ENCODE measurements at regions not wholly inside any gene's neighbourhood (a gene's known extent, or its start where the extent isn't known, plus 50 kb on each side); places are given as distances from the start of the nearest gene placed in this dataset.

GRCh38 chr9:100689635-100690034 lies 111.8 kb downstream of the CAVIN4 start:
- TF ChIP-seq, protein P1, sequence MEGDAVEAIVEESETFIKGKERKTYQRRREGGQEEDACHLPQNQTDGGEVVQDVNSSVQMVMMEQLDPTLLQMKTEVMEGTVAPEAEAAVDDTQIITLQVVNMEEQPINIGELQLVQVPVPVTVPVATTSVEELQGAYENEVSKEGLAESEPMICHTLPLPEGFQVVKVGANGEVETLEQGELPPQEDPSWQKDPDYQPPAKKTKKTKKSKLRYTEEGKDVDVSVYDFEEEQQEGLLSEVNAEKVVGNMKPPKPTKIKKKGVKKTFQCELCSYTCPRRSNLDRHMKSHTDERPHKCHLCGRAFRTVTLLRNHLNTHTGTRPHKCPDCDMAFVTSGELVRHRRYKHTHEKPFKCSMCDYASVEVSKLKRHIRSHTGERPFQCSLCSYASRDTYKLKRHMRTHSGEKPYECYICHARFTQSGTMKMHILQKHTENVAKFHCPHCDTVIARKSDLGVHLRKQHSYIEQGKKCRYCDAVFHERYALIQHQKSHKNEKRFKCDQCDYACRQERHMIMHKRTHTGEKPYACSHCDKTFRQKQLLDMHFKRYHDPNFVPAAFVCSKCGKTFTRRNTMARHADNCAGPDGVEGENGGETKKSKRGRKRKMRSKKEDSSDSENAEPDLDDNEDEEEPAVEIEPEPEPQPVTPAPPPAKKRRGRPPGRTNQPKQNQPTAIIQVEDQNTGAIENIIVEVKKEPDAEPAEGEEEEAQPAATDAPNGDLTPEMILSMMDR (IDR thresholded peaks at IDR 0.05), result no peak
- TF ChIP-seq ZFX (IDR thresholded peaks at IDR 0.05; ENCODE audit: borderline replicate concordance), result no peak
